HG03159 (cell line): ENCODE measurements at regions not wholly inside any gene's neighbourhood (a gene's known extent, or its start where the extent isn't known, plus 50 kb on each side); places are given as distances from the start of the nearest gene placed in this dataset.

Experiments used
- ATAC-seq: cut with Tn5 transposase; IDR thresholded peaks from one replicate; pipeline ENCODE4 v1.9.1; 2021; ENCODE audit warnings: mild to moderate bottlenecking, moderate library complexity; ENCODE audit not compliant: unreplicated experiment

- ATAC-seq = no peak
Measured at GRCh38 chr13:44089452-44089851, 209.7 kb downstream of the LACC1 start.

- ATAC-seq = no peak
Measured at GRCh38 chr13:44092078-44092970, 212.6 kb downstream of the LACC1 start.

- ATAC-seq = no peak
Measured at GRCh38 chr13:44093607-44094564, 214.2 kb downstream of the LACC1 start.

GRCh38 chr13:44096901-44097300 is 217.2 kb downstream of the LACC1 start:
- no peak for ATAC-seq

GRCh38 chr13:44098559-44098958 is 218.9 kb downstream of the LACC1 start:
- ATAC-seq = no peak

GRCh38 chr13:44101347-44102083 is 221.8 kb downstream of the LACC1 start:
- ATAC-seq = no peak

- ATAC-seq = no peak
Measured at GRCh38 chr13:44103429-44104196, 223.9 kb downstream of the LACC1 start.

GRCh38 chr13:44104197-44104490 is 224.4 kb downstream of the LACC1 start:
- no peak for ATAC-seq

GRCh38 chr13:44104969-44105368 is 225.3 kb downstream of the LACC1 start:
- no peak for ATAC-seq

GRCh38 chr13:44106266-44107152 is 226.8 kb downstream of the LACC1 start:
- ATAC-seq = no peak

- ATAC-seq = no peak
Measured at GRCh38 chr13:44107357-44108121, 227.8 kb downstream of the LACC1 start.

GRCh38 chr13:44108331-44108858 is 228.7 kb downstream of the LACC1 start:
- ATAC-seq = no peak

- no peak for ATAC-seq
Measured at GRCh38 chr13:44110091-44110621, 230.5 kb downstream of the LACC1 start.

GRCh38 chr13:44111701-44112100 is 232.0 kb downstream of the LACC1 start:
- ATAC-seq = no peak

- ATAC-seq = no peak
Measured at GRCh38 chr13:44112700-44113329, 233.1 kb downstream of the LACC1 start.

- no peak for ATAC-seq
Measured at GRCh38 chr13:44116562-44117332, 237.0 kb downstream of the LACC1 start.

GRCh38 chr13:44117351-44117750 is 237.6 kb downstream of the LACC1 start:
- ATAC-seq = no peak
